ENCODE measurements at regions not wholly inside any gene's neighbourhood (a gene's known extent, or its start where the extent isn't known, plus 50 kb on each side); places are given as distances from the start of the nearest gene placed in this dataset.

- no peak overlapping the region for H3K4me3 ChIP-seq (ENCODE audit: low read depth, low read length)
- H3K36me3 ChIP-seq (ENCODE audit: insufficient read depth, low read length): no peaks in the 10 kb centered on the region
- no peaks in the 10 kb centered on the region for H3K27me3 ChIP-seq (ENCODE audit: insufficient read depth, low read length)
- H2AFZ ChIP-seq (ENCODE audit: low read length, unreplicated experiment): no peak overlapping the region
- no peak overlapping the region for H3K27ac ChIP-seq (ENCODE audit: low read depth, low read length)
- H3K79me2 ChIP-seq (ENCODE audit: control insufficient read depth, insufficient read depth, low read length, unreplicated experiment): no peaks in the 10 kb centered on the region
- no peaks in the 10 kb centered on the region for H3K4me1 ChIP-seq (ENCODE audit: control insufficient read depth, insufficient read depth, low read length, unreplicated experiment)
Observed at GRCh38 chr6:9095137-9095536, 659.8 kb upstream of the SLC35B3 start.

GRCh38 chr6:9089724-9090123 is 654.4 kb upstream of the SLC35B3 start:
- Histone ChIP-seq H3K27me3 (ENCODE audit: insufficient read depth, low read length) (no peaks in the 10 kb centered on the region), H3K4me3 (ENCODE audit: low read depth, low read length) (no peak overlapping the region), H3K4me1 (ENCODE audit: control insufficient read depth, insufficient read depth, low read length, unreplicated experiment) (no peaks in the 10 kb centered on the region), H3K79me2 (ENCODE audit: control insufficient read depth, insufficient read depth, low read length, unreplicated experiment) (no peaks in the 10 kb centered on the region), H2AFZ (ENCODE audit: low read length, unreplicated experiment) (no peak overlapping the region), H3K36me3 (ENCODE audit: insufficient read depth, low read length) (no peaks in the 10 kb centered on the region), H3K27ac (ENCODE audit: low read depth, low read length) (no peak overlapping the region)

GRCh38 chr6:9087470-9087869 is 652.1 kb upstream of the SLC35B3 start:
- H2AFZ ChIP-seq (ENCODE audit: low read length, unreplicated experiment): no peak overlapping the region
- H3K4me3 ChIP-seq (ENCODE audit: low read depth, low read length): no peak overlapping the region
- no peaks in the 10 kb centered on the region for H3K36me3 ChIP-seq (ENCODE audit: insufficient read depth, low read length)
- no peaks in the 10 kb centered on the region for H3K79me2 ChIP-seq (ENCODE audit: control insufficient read depth, insufficient read depth, low read length, unreplicated experiment)
- no peak overlapping the region for H3K27ac ChIP-seq (ENCODE audit: low read depth, low read length)
- no peaks in the 10 kb centered on the region for H3K4me1 ChIP-seq (ENCODE audit: control insufficient read depth, insufficient read depth, low read length, unreplicated experiment)
- no peaks in the 10 kb centered on the region for H3K27me3 ChIP-seq (ENCODE audit: insufficient read depth, low read length)

GRCh38 chr6:9086331-9086730 is 651.0 kb upstream of the SLC35B3 start:
- no peaks in the 10 kb centered on the region for H3K27me3 ChIP-seq (ENCODE audit: insufficient read depth, low read length)
- H3K4me3 ChIP-seq (ENCODE audit: low read depth, low read length): no peak overlapping the region
- H3K4me1 ChIP-seq (ENCODE audit: control insufficient read depth, insufficient read depth, low read length, unreplicated experiment): no peaks in the 10 kb centered on the region

GRCh38 chr6:9085709-9086070 is 650.3 kb upstream of the SLC35B3 start:
- H2AFZ ChIP-seq (ENCODE audit: low read length, unreplicated experiment): no peak overlapping the region
- H3K4me1 ChIP-seq (ENCODE audit: control insufficient read depth, insufficient read depth, low read length, unreplicated experiment): no peaks in the 10 kb centered on the region
- H3K27ac ChIP-seq (ENCODE audit: low read depth, low read length): no peak overlapping the region
- H3K79me2 ChIP-seq (ENCODE audit: control insufficient read depth, insufficient read depth, low read length, unreplicated experiment): no peaks in the 10 kb centered on the region
- H3K4me3 ChIP-seq (ENCODE audit: low read depth, low read length): no peak overlapping the region
- no peaks in the 10 kb centered on the region for H3K36me3 ChIP-seq (ENCODE audit: insufficient read depth, low read length)
- H3K27me3 ChIP-seq (ENCODE audit: insufficient read depth, low read length): no peaks in the 10 kb centered on the region

More at GRCh38 chr6:9086331-9086730, 651.0 kb upstream of the SLC35B3 start:
- H3K27ac ChIP-seq (ENCODE audit: low read depth, low read length): no peak overlapping the region
- H2AFZ ChIP-seq (ENCODE audit: low read length, unreplicated experiment): no peak overlapping the region
- H3K79me2 ChIP-seq (ENCODE audit: control insufficient read depth, insufficient read depth, low read length, unreplicated experiment): no peaks in the 10 kb centered on the region
- no peaks in the 10 kb centered on the region for H3K36me3 ChIP-seq (ENCODE audit: insufficient read depth, low read length)

GRCh38 chr6:9085054-9085708 is 649.8 kb upstream of the SLC35B3 start:
- Histone ChIP-seq H3K27me3 (ENCODE audit: insufficient read depth, low read length) (no peaks in the 10 kb centered on the region), H3K4me3 (ENCODE audit: low read depth, low read length) (no peak overlapping the region)

GRCh38 chr6:9083108-9083507 is 647.8 kb upstream of the SLC35B3 start:
- Histone ChIP-seq H3K27me3 (ENCODE audit: insufficient read depth, low read length) (no peaks in the 10 kb centered on the region), H3K4me3 (ENCODE audit: low read depth, low read length) (no peak overlapping the region), H3K27ac (ENCODE audit: low read depth, low read length) (no peak overlapping the region), H3K4me1 (ENCODE audit: control insufficient read depth, insufficient read depth, low read length, unreplicated experiment) (no peaks in the 10 kb centered on the region), H3K79me2 (ENCODE audit: control insufficient read depth, insufficient read depth, low read length, unreplicated experiment) (no peaks in the 10 kb centered on the region), H2AFZ (ENCODE audit: low read length, unreplicated experiment) (no peak overlapping the region), H3K36me3 (ENCODE audit: insufficient read depth, low read length) (no peaks in the 10 kb centered on the region)

More at GRCh38 chr6:9085054-9085708, 649.8 kb upstream of the SLC35B3 start:
- no peaks in the 10 kb centered on the region for H3K36me3 ChIP-seq (ENCODE audit: insufficient read depth, low read length)
- no peak overlapping the region for H3K27ac ChIP-seq (ENCODE audit: low read depth, low read length)
- no peaks in the 10 kb centered on the region for H3K4me1 ChIP-seq (ENCODE audit: control insufficient read depth, insufficient read depth, low read length, unreplicated experiment)
- no peak overlapping the region for H2AFZ ChIP-seq (ENCODE audit: low read length, unreplicated experiment)
- H3K79me2 ChIP-seq (ENCODE audit: control insufficient read depth, insufficient read depth, low read length, unreplicated experiment): no peaks in the 10 kb centered on the region

- Histone ChIP-seq H3K27me3 (ENCODE audit: insufficient read depth, low read length) (no peaks in the 10 kb centered on the region), H2AFZ (ENCODE audit: low read length, unreplicated experiment) (no peak overlapping the region), H3K36me3 (ENCODE audit: insufficient read depth, low read length) (no peaks in the 10 kb centered on the region), H3K4me1 (ENCODE audit: control insufficient read depth, insufficient read depth, low read length, unreplicated experiment) (no peaks in the 10 kb centered on the region), H3K79me2 (ENCODE audit: control insufficient read depth, insufficient read depth, low read length, unreplicated experiment) (no peaks in the 10 kb centered on the region), H3K27ac (ENCODE audit: low read depth, low read length) (no peak overlapping the region), H3K4me3 (ENCODE audit: low read depth, low read length) (no peak overlapping the region)
Observed at GRCh38 chr6:9066726-9067125, 631.4 kb upstream of the SLC35B3 start.

- Histone ChIP-seq H3K79me2 (ENCODE audit: control insufficient read depth, insufficient read depth, low read length, unreplicated experiment) (no peaks in the 10 kb centered on the region), H2AFZ (ENCODE audit: low read length, unreplicated experiment) (no peak overlapping the region), H3K27ac (ENCODE audit: low read depth, low read length) (no peak overlapping the region), H3K27me3 (ENCODE audit: insufficient read depth, low read length) (no peaks in the 10 kb centered on the region), H3K4me1 (ENCODE audit: control insufficient read depth, insufficient read depth, low read length, unreplicated experiment) (no peaks in the 10 kb centered on the region), H3K36me3 (ENCODE audit: insufficient read depth, low read length) (no peaks in the 10 kb centered on the region), H3K4me3 (ENCODE audit: low read depth, low read length) (no peak overlapping the region)
Observed at GRCh38 chr6:9064156-9064555, 628.8 kb upstream of the SLC35B3 start.

- Histone ChIP-seq H3K4me1 (ENCODE audit: control insufficient read depth, insufficient read depth, low read length, unreplicated experiment) (no peaks in the 10 kb centered on the region), H3K36me3 (ENCODE audit: insufficient read depth, low read length) (no peaks in the 10 kb centered on the region), H3K27ac (ENCODE audit: low read depth, low read length) (no peak overlapping the region), H2AFZ (ENCODE audit: low read length, unreplicated experiment) (no peak overlapping the region), H3K4me3 (ENCODE audit: low read depth, low read length) (no peak overlapping the region), H3K79me2 (ENCODE audit: control insufficient read depth, insufficient read depth, low read length, unreplicated experiment) (no peaks in the 10 kb centered on the region), H3K27me3 (ENCODE audit: insufficient read depth, low read length) (no peaks in the 10 kb centered on the region)
Observed at GRCh38 chr6:9062596-9062995, 627.3 kb upstream of the SLC35B3 start.

- H3K4me3 ChIP-seq (ENCODE audit: low read depth, low read length): no peak overlapping the region
- H3K79me2 ChIP-seq (ENCODE audit: control insufficient read depth, insufficient read depth, low read length, unreplicated experiment): no peaks in the 10 kb centered on the region
- no peaks in the 10 kb centered on the region for H3K27me3 ChIP-seq (ENCODE audit: insufficient read depth, low read length)
- H2AFZ ChIP-seq (ENCODE audit: low read length, unreplicated experiment): no peak overlapping the region
- no peaks in the 10 kb centered on the region for H3K36me3 ChIP-seq (ENCODE audit: insufficient read depth, low read length)
- no peak overlapping the region for H3K27ac ChIP-seq (ENCODE audit: low read depth, low read length)
- no peaks in the 10 kb centered on the region for H3K4me1 ChIP-seq (ENCODE audit: control insufficient read depth, insufficient read depth, low read length, unreplicated experiment)
Observed at GRCh38 chr6:9057937-9058336, 622.6 kb upstream of the SLC35B3 start.

All from ACC112 (cell line).